Erythroblast (primary cell): ENCODE measurements at regions not wholly inside any gene's neighbourhood (a gene's known extent, or its start where the extent isn't known, plus 50 kb on each side); places are given as distances from the start of the nearest gene placed in this dataset.

ENCODE experiments used
- GATA1 ChIP-seq: IDR thresholded peaks from 2 replicates; pipeline ENCODE4 v1.6.1; 2011; ENCODE audit warnings: low read depth, mild to moderate bottlenecking, control low read depth, low read length, moderate library complexity
- POLR2A ChIP-seq: IDR thresholded peaks from 2 replicates; pipeline ENCODE4 v1.6.1; 2011; ENCODE audit warnings: mild to moderate bottlenecking, low read length

GRCh38 chr6:135576055-135576454, 78.5 kb upstream of the AHI1 start:
- TF ChIP-seq POLR2A = no peak
- no peak for TF ChIP-seq GATA1
